PC-3 (cell line): ENCODE measurements at regions not wholly inside any gene's neighbourhood (a gene's known extent, or its start where the extent isn't known, plus 50 kb on each side); places are given as distances from the start of the nearest gene placed in this dataset.

Source experiments
- EZH2 ChIP-seq: fragments of 300-600 bp; sonication (generic); IDR thresholded peaks from one replicate; pipeline ENCODE4 v1.6.1; 2017; ENCODE audit warnings: antibody characterized with exemption, mild to moderate bottlenecking, low read length; ENCODE audit not compliant: unreplicated experiment
- EZH2phosphoT487 ChIP-seq: fragments of 300-600 bp; sonication (generic); IDR thresholded peaks from 2 replicates; pipeline ENCODE4 v1.6.1; 2018; ENCODE audit warnings: mild to moderate bottlenecking, antibody characterized with exemption, low read length, borderline replicate concordance
- TF ChIP-seq, protein P1 (sequence below): fragments of 300-600 bp; sonication (generic); conservative IDR thresholded peaks from 2 replicates; pipeline ENCODE4 v1.5.1; 2017; ENCODE audit warnings: antibody characterized with exemption, low read depth, mild to moderate bottlenecking, low read length

DNA sequence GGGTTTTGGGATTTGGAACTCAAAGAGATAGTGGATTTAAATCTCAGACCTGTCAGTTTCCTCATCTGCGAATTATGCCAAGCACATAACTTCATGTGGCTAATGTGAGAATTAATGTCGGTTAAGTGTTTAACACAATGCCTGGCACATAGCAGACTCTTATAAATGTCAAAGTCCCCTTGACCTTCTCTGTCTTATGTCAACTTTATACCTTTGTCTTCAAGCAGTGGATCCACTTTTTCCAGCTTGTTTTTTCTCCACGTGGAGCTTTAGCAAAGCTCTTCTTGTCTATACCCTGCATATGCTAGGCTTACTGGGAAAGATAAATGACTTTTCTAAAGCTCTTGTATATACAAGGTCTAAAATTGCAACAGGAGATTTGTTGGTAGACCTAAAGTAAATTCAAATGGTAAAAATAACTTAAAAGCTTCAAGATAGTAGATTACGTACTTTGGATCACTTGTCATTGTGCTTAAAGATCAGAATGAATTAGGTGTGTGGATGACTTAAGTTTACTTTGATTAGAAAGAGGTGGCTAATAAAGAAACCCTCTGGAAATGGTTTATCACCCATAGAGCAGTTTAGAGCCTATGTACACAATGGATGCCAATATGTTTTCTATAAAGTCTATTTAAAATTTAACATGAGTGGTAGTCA lies 318.3 kb upstream of the SORL1-AS1 start:
- TF ChIP-seq, protein P1, sequence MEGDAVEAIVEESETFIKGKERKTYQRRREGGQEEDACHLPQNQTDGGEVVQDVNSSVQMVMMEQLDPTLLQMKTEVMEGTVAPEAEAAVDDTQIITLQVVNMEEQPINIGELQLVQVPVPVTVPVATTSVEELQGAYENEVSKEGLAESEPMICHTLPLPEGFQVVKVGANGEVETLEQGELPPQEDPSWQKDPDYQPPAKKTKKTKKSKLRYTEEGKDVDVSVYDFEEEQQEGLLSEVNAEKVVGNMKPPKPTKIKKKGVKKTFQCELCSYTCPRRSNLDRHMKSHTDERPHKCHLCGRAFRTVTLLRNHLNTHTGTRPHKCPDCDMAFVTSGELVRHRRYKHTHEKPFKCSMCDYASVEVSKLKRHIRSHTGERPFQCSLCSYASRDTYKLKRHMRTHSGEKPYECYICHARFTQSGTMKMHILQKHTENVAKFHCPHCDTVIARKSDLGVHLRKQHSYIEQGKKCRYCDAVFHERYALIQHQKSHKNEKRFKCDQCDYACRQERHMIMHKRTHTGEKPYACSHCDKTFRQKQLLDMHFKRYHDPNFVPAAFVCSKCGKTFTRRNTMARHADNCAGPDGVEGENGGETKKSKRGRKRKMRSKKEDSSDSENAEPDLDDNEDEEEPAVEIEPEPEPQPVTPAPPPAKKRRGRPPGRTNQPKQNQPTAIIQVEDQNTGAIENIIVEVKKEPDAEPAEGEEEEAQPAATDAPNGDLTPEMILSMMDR: no peak
- TF ChIP-seq EZH2: no peak
- TF ChIP-seq EZH2phosphoT487: no peak
